HG03196 (cell line): ENCODE measurements at regions not wholly inside any gene's neighbourhood (a gene's known extent, or its start where the extent isn't known, plus 50 kb on each side); places are given as distances from the start of the nearest gene placed in this dataset.

ENCODE experiments used
- ATAC-seq: cut with Tn5 transposase; IDR thresholded peaks from one replicate; pipeline ENCODE4 v1.9.1; 2021; ENCODE audit not compliant: unreplicated experiment

GRCh38 chr9:87148331-87149104, 201.2 kb upstream of the GAS1 start:
- ATAC-seq, result no peak

- ATAC-seq, result no peak
Measured at GRCh38 chr9:87149799-87150198, 202.5 kb upstream of the GAS1 start.

- ATAC-seq, result no peak
Measured at GRCh38 chr9:87152256-87152655, 204.9 kb upstream of the GAS1 start.

GRCh38 chr9:87156247-87156646, 208.9 kb upstream of the GAS1 start:
- no peak for ATAC-seq

GRCh38 chr9:87157366-87158031, 210.2 kb upstream of the GAS1 start:
- ATAC-seq, result no peak

GRCh38 chr9:87158765-87159164, 211.5 kb upstream of the GAS1 start:
- ATAC-seq, result no peak

GRCh38 chr9:87160148-87161102, 213.1 kb upstream of the GAS1 start:
- ATAC-seq, result no peak

- no peak for ATAC-seq
Measured at GRCh38 chr9:87167161-87167560, 219.9 kb upstream of the GAS1 start.

GRCh38 chr9:87167582-87167981, 220.3 kb upstream of the GAS1 start:
- ATAC-seq, result no peak

GRCh38 chr9:87178302-87178701, 231.0 kb upstream of the GAS1 start:
- no peak for ATAC-seq

- ATAC-seq, result no peak
Measured at GRCh38 chr9:87179553-87180340, 232.4 kb upstream of the GAS1 start.

GRCh38 chr9:87180361-87180760, 233.1 kb upstream of the GAS1 start:
- no peak for ATAC-seq

GRCh38 chr9:87180841-87181240, 233.5 kb upstream of the GAS1 start:
- ATAC-seq, result no peak

- no peak for ATAC-seq
Measured at GRCh38 chr9:87181670-87182069, 234.4 kb upstream of the GAS1 start.

GRCh38 chr9:87184956-87185642, 237.8 kb upstream of the GAS1 start:
- no peak for ATAC-seq

- ATAC-seq, result no peak
Measured at GRCh38 chr9:87187656-87188055, 240.3 kb upstream of the GAS1 start.

- ATAC-seq, result no peak
Measured at GRCh38 chr9:87189006-87189405, 241.7 kb upstream of the GAS1 start.

- ATAC-seq, result no peak
Measured at GRCh38 chr9:87193151-87193550, 245.8 kb upstream of the GAS1 start.

GRCh38 chr9:87193925-87194868, 246.9 kb upstream of the GAS1 start:
- no peak for ATAC-seq
